ENCODE measurements at regions not wholly inside any gene's neighbourhood (a gene's known extent, or its start where the extent isn't known, plus 50 kb on each side); places are given as distances from the start of the nearest gene placed in this dataset.

DNA sequence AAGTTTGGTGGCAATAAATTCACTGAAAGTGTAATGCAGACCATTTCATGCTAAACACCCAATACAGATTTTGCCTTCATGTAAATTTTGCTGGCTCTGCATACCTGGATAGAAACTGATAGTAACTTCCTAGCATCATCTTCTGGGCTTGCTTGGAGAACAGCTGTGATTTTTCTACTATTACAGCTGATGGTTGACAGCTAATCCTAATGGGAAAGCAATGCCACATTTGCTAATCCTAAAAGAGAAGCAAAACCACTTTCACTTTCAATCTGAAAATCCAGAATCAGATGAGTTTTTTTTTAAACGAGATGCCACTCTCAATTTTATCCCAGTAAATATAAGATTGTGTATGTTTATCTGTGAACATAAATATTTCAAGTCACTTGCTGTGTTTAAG is 1035.9 kb downstream of the TRHDE start:
- ATAC-seq (ENCODE audit: low read depth) (no peak), DNase-seq (no peak)
- intact Hi-C loops (cut with micrococcal nuclease) = no loop called here
- ChIA-PET CTCF (no interaction called here), POLR2A (no interaction called here)
- Mint-ChIP-seq H3K9me3 (peaks cover 4% of the 10 kb centered on the region), H3K4me1 (no peaks in the 10 kb centered on the region), H3K4me3 (no peak overlapping the region), H3K36me3 (ENCODE audit: low read depth) (no peaks in the 10 kb centered on the region), H3K27ac (no peak overlapping the region), H3K27me3 (no peaks in the 10 kb centered on the region)
- TF ChIP-seq, protein P1, sequence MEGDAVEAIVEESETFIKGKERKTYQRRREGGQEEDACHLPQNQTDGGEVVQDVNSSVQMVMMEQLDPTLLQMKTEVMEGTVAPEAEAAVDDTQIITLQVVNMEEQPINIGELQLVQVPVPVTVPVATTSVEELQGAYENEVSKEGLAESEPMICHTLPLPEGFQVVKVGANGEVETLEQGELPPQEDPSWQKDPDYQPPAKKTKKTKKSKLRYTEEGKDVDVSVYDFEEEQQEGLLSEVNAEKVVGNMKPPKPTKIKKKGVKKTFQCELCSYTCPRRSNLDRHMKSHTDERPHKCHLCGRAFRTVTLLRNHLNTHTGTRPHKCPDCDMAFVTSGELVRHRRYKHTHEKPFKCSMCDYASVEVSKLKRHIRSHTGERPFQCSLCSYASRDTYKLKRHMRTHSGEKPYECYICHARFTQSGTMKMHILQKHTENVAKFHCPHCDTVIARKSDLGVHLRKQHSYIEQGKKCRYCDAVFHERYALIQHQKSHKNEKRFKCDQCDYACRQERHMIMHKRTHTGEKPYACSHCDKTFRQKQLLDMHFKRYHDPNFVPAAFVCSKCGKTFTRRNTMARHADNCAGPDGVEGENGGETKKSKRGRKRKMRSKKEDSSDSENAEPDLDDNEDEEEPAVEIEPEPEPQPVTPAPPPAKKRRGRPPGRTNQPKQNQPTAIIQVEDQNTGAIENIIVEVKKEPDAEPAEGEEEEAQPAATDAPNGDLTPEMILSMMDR (IDR thresholded peaks at IDR 0.05) = no peak

GRCh38 chr12:73308747-73309146 is 1036.6 kb downstream of the TRHDE start:
- Mint-ChIP-seq H3K9me3 (peaks cover 4% of the 10 kb centered on the region), H3K27me3 (no peaks in the 10 kb centered on the region), H3K27ac (no peak overlapping the region), H3K36me3 (ENCODE audit: low read depth) (no peaks in the 10 kb centered on the region), H3K4me3 (no peak overlapping the region), H3K4me1 (no peaks in the 10 kb centered on the region)
- POLR2A ChIA-PET = no interaction called here
- DNase-seq (no peak), ATAC-seq (ENCODE audit: low read depth) (no peak)
- TF ChIP-seq, protein P1 (IDR thresholded peaks at IDR 0.05) = no peak
- CTCF ChIA-PET = no interaction called here
- intact Hi-C loops (cut with micrococcal nuclease) = no loop called here

DNA sequence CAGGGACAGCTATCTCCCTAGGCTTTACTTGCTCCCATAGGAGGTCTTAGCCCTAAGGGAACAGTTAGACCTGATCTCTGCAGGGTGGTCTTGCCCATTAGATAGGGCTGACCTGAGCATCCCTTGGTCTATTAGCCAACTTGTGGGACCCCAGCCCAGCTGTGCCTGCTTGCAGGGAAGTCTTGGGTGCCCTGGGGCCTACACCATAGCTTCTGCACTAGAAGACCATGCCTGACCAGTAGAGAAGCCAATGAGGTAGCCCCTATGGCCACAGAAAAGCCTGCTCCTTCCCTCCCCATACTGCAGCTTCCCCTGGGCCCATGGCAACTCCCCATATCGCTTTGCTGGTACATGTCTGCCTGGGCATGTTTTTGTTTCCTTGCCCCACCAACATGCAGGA is 1049.1 kb downstream of the TRHDE start:
- Mint-ChIP-seq H3K4me1 (no peaks in the 10 kb centered on the region), H3K9me3 (peaks cover 25% of the 10 kb centered on the region), H3K36me3 (ENCODE audit: low read depth) (no peaks in the 10 kb centered on the region), H3K27ac (no peak overlapping the region), H3K27me3 (no peaks in the 10 kb centered on the region), H3K4me3 (no peak overlapping the region)
- intact Hi-C loops (cut with micrococcal nuclease) = no loop called here
- TF ChIP-seq, protein P1 (IDR thresholded peaks at IDR 0.05) = no peak
- DNase-seq (no peak), ATAC-seq (ENCODE audit: low read depth) (no peak)
- ChIA-PET CTCF (no interaction called here), POLR2A (no interaction called here)

DNA sequence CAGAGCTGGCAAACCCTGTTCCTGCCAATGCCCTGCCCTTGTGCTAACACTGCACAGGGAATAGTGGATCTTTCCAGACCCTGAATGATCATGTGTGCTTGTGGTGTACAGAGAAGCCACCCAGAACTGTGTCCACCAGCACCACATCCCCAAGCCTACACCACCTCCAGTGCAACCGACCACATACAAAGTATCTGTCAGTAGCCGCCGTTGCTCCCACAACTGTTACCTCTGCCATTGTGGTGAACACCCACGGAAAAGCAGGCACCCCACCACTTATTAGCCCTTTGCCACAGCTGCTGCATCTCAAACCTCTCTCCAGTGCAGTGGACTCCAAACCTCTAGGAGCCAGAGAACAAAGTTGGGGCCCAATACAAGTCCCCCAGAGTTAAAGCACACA is 1049.6 kb downstream of the TRHDE start:
- Mint-ChIP-seq H3K27ac (no peak overlapping the region), H3K4me1 (no peaks in the 10 kb centered on the region), H3K4me3 (no peak overlapping the region), H3K27me3 (no peaks in the 10 kb centered on the region), H3K36me3 (ENCODE audit: low read depth) (no peaks in the 10 kb centered on the region), H3K9me3 (peaks cover 28% of the 10 kb centered on the region)
- intact Hi-C loops (cut with micrococcal nuclease) = no loop called here
- TF ChIP-seq, protein P1 (IDR thresholded peaks at IDR 0.05) = no peak
- no peak for ATAC-seq (ENCODE audit: low read depth)
- ChIA-PET POLR2A (no interaction called here), CTCF (no interaction called here)
- DNase-seq = no peak

- ATAC-seq (ENCODE audit: low read depth) (no peak), DNase-seq (no peak)
- intact Hi-C loops (cut with micrococcal nuclease) = no loop called here
- CTCF ChIA-PET = no interaction called here
- peaks cover 5% of the 10 kb centered on the region for H3K9me3 Mint-ChIP-seq
- no peaks in the 10 kb centered on the region for H3K4me1 Mint-ChIP-seq
- H3K4me3 Mint-ChIP-seq = no peak overlapping the region
- no peak overlapping the region for H3K27ac Mint-ChIP-seq
- H3K36me3 Mint-ChIP-seq (ENCODE audit: low read depth) = no peaks in the 10 kb centered on the region
- TF ChIP-seq, protein P1 (IDR thresholded peaks at IDR 0.05) = no peak
- no peaks in the 10 kb centered on the region for H3K27me3 Mint-ChIP-seq
- POLR2A ChIA-PET = no interaction called here
Measured at GRCh38 chr12:73330584-73331351, 1058.6 kb downstream of the TRHDE start.

Measured in activated B cell treated with CpG ODN at 0.5 μM for 24 hours (primary cell).